GM04504 (cell line): ENCODE measurements at regions not wholly inside any gene's neighbourhood (a gene's known extent, or its start where the extent isn't known, plus 50 kb on each side); places are given as distances from the start of the nearest gene placed in this dataset.

ENCODE experiments used
- DNase-seq: peaks from one replicate; pipeline ENCODE4 v3.0.0-alpha.2; 2012; ENCODE audit warnings: low read depth

DNA sequence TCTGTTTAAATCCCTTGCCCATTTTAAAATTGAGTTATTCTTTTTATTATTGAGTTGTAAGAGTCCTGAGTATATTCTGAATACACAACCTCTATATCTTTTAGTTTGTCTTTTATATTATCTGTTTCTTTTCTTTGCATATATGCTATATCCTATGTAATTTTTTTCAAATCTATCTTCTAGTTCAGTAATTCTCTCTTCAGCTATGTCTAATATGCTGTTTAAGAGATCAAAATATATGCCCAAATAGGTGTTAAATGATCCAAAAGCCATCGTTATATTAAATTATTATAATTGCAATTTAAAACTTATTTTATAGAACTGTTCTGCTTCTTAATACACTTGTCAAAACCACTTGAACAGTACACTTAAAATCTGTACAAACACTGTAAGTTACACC, 107.4 kb upstream of the TSPAN5 start:
- DNase-seq: no peak

DNA sequence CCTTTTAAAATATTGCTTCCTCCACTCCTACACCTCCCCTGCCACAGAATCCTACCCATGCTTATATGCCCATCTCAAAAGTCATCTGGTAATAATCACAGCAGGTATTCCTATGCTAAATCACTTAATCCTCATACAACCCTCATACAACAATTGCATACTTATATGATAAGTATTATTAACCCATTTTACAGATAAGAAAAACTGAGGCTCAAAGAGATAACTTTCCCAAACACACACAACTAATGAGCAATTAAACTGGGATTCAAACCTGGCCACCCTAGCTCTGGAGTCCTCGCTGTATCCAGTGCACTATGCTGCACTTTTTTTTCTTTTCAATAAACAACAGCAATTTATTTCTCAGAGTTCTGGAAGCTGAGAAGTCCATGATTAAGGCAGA, 99.8 kb upstream of the TSPAN5 start:
- no peak for DNase-seq

DNA sequence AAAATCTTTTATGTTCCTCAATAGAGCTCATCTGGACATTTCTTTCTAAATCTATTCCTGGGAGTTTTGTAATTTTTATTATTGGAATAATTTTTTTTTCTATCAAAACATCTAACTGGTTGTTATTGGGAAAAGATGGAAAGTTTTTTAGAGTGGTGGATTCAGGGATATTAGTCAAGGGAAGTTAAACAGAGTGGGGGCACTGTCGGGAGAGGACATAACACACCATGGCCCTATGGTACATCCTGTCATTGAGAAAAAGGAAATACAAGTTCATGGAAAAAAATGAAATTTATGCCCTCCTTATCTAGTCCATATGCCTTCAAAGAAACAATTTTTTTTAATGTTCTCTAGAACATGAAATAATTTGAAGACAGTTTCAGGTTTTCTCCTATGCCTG, 96.3 kb upstream of the TSPAN5 start:
- no peak for DNase-seq

DNA sequence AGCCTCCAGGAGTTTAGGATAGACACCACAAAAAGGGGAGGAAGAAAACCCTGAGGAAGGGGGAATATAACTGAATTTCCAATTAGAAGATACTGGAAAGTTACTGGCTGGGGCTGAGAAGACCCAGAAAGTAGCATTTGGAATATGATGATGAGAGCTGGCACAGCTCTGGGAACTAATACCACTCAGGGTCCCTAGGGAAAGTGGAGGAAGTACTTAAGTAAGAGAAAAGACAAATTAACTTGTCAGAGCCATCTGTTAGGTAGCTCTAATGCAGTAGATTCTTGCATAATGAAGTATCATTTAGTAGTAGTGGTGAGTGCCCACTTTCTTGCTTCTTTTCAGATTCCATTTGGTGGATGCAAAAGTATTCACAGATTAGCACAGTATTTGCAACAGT, 90.8 kb upstream of the TSPAN5 start:
- no peak for DNase-seq

DNA sequence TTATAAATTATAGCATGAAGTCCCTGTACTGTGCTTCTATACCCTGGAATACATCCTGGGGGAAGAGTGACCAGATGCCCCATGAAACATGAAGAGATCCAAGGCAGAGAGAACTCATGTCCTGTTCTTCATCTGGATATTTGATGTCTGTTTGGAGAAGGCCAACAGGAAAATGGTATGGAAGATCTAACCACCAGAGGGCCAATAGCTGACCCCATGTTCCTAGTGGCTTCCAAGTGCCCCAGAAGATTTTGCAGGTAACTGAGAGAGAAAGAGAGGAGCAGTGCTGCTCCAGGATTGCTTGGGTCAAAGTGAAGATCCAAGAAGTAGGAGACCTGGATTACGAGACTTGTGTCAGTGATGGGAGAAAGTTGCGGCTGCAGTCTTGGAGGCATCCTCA, 90.2 kb upstream of the TSPAN5 start:
- no peak for DNase-seq

DNA sequence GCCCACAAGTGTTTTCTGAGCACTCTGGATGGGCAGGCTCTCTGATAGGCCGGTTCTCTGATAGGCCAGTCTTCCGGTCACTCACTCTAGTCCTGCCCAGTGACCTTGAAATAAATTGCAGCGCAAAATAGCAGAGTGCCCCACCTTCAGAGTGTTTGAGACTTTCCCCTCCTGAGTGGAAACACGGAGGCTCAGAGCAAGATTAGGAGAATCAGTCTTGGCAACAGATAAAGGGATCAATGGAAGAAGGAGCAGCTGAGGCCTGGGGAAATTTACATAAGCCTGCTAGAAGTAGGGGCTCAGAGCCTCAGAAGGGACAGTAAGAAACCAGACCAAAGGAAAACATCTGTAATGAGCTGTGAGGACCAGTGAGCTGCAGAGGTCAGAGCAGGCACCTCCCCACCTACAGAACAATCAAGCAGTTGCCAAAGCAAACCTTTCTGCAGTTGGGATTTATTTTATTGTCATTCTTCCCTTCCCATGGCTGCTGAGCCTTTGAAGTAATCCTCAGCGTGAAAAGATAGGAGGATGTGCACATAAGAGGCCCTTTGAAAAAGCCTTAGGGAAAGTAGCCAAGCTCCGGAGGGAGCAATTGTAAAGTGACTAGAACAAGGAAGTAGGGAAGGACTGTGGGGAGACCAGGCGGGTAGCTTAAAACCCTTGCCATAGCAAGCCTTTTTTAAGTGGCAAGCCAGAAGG, 89.1 kb upstream of the TSPAN5 start:
- no peak for DNase-seq

DNA sequence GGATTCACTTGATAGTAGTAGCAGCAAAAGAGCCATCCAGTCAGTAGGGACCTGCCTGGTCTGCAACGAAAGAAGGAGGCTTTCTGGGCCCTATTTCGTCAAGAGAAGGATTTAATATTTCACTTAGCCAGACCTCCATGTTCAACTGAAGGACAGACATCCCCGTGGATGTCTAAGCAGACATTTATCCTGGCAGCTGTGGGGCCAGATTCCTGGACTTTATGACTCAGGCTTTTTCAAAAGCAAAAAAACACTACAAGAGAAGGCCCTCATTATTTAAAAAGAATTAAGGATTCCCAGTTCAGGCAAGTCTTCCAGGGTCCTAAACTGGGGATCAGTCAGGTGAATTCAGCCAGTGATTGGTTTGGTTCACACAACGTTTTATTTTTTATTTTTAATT, 88.5 kb upstream of the TSPAN5 start:
- no peak for DNase-seq

DNA sequence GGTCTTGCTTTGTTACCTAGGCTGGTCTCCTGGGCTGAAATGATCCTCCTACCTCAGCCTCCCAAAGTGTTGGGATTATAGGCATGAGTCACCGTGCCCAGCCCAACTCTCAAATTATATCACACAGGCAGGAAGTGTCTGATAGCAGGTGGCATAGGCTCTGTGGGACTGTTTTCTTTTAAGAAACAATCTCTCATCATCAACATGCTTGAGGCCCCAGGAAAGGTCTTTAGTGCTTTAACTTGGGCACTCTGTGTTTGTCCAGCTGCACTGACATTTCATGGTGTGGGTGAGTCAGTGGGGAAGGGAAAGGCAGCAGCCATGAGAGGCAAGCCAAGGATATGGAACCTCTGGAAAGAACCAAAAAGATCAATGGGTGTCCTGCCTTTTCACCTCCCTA, 88.1 kb upstream of the TSPAN5 start:
- no peak for DNase-seq

DNA sequence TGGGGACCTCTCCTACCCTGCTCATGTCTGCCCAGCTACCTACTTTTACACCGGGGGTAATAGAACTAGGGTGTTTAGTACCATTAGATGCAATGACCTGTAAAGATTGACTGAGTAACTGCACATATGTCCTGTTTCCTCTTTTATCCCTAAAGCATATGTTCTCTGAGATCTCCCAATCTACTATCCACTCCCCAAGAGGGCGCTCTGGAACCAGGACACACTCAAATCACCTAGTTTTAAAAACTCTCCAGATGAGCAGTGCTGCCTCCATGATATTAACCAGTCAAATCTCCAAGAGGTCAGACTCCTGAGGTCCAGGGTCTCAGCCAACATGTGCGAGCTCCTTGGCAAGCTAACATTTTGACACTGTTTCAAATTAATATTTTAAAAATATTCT, 87.0 kb upstream of the TSPAN5 start:
- no peak for DNase-seq

DNA sequence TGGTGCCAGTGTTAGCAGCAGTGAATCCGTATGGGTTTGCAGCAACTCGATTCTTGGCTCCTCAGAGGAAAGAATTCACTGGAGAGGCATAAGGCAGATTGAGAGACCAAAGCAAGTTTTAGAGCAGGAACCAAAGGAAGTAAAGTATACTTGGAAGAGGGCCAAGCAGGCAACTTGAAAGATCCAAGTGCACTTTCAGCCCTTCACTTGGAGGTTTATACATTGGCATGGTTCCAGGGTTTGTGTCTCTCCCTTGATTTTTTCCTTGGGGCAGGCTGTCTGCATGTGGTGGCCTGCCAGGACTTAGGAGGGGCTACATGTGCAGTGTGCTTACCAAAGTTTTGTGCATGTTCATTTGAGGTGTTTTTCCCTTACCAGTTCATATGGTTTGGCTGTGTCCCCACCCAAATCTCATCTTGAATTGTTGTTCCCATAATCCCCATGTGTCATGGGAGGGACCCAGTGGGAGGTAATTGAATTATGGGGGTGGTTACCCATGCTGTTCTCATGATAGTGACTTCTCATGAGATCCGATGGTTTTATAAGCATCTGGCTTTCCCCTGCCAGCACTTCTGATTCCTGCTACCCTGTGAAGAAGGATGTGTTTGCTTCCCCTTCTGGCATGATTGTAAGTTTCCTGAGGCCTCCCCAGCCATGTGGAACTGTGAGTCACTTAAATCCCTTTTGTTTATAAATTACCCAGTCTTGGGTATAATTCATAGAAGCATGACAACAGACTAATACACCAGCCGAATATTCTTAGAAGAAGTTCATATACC, 86.2 kb upstream of the TSPAN5 start:
- no peak for DNase-seq

DNA sequence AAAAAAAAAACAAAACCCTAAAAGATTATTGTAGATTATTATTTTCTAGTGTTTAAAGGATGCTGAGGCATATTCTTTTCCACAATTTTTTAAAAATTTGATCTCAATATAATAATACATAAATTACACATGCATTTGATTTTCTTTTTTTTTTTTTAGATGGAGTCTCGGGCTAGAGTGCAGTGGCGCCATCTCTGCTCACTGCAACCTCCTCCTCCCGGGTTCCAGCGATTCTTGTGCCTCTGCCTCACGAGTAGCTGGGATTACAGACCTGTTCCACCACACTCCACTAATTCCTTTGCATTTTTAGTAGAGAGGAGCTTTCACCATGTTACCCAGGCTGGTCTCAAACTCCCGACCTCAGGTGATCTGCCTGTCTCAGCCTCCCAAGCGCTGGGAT, 83.5 kb upstream of the TSPAN5 start:
- DNase-seq: no peak

DNA sequence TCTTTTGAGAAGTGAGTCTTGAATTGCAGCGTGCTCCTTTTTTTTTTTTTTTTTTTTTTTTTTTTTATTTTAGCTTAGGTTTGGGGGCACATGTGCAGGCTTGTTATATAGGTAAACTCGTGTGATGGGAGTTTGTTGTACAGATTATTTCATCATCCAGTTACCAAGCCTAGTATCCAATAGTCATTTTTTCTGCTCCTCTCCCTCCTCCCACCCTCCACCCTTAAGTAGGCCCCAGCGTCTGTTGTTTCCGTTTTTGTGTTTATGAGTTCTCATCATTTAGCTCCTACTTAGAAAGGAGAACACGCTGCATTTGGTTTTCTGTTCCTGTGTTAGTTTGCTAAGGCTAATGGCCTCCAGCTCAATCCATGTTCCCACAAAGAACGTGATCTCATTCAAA, 81.3 kb upstream of the TSPAN5 start:
- DNase-seq: no peak

DNA sequence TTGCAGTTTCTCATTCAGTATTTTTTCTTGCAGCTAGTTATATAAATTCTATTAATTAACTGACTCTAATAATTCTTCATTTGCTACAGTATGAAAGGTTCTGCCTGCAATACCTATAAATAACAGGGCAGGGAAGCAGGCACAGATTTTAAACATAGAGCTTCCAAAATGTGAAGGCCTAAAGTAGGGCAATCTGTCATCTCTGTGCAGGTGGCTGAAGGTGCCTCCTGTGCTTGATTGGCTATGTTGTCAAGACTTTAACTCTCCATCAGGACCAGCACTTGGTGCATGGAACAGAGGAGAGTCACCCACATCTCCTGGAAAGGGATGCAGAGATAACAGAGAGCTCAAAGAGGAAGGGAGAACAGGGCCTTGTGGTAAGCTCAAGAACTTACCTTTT, 75.2 kb upstream of the TSPAN5 start:
- no peak for DNase-seq

DNA sequence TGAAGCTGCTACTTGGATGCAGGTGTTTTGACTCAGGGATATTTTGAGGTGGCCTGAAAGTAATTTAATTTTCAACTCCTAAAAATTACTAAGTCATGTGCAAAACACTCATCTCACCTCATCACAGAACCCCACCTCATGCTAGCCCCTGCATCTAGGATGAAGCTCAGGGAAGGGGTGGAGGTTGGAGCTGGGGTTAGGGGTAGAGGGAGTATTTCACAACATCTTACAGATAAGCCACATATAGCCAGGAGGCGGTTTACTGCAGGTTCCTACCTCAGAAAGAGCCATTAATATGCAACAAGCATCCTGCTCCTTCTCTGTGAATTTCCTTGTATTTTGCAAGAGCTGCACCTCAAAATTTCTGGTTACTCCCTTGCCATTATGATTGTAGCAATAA, 70.5 kb upstream of the TSPAN5 start:
- DNase-seq: no peak

DNA sequence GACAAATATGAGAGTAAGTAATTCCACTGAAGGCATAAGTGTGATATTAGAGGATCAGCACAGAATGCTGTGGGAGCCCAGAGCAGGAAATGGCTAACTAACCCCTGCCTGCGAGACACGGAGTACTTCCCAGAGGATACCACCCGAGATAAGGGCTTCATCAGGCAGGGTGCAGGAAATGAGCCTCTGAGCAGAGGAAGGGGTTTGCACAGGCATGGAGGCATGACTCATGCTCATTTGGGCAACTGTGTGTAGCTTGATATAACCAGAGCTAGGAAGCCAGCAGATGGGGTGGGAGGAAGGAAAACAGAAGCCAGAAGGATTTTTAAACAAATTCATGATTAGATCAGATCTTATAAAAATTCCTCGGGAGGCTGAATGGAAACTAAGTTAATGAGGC, 70.0 kb upstream of the TSPAN5 start:
- DNase-seq: no peak

DNA sequence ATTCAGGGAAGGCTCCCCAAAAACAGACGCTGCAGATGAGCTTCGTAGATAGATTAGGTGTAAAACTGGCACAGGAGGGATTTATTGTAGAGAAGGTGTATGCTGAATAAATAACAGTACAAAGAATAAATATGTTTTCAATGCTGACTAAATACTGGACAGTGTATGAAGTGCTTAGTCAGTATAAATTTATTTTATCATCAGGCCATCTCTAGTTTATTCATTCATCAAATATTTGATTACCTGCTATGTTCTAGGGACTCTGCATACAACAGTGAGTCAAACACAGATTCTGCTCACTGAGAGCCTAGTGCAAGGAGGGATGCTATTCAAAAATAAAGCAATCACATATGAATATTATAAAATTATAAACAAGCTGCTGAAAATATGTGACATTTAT, 63.6 kb upstream of the TSPAN5 start:
- no peak for DNase-seq

DNA sequence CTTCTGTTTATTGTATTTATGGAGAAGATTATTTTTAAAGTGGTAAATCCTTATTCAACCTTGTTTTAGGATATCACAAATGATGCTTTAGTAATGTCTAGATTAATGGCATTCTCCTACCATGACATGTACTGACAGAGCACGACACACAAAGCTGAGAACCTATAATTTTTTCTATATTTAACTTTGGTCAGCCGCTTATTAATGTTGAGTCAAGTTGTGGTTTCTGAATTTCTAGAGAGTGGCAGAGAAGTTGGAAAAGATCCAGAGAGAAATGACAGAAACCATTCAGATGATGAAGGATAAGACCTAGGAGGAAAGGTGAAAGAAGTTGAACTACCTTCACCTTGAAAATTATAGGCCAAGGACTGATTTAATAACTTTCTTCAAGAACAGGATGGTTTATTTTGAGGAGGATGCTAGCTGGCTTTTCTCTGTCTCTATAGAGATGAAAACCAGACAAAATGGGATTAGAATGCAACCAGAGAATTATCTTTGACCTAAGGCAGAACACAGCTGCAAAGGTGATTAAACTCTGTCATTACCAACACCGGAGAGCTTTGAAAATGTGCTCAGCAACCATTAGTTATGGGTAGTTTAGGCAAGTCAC, 62.6 kb upstream of the TSPAN5 start:
- DNase-seq: peak; percentile 18

DNA sequence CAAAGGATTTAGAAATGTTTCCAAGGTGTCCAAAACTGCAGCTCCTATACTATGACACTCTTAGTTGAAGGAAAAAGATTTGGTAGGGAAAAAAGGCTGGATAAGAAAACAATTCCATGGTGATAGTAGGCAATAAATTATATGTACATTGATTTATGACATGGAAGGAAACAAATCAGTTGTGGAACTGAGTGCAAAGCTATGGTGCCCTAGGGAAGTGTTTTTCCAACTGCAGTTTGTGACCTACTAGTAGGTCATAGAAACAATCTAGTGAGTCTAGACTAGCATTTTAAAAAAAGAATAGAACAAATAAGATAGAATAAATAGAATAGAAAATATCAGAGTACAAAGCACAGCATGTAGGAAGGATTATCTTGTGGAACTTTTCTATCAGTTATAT, 58.4 kb upstream of the TSPAN5 start:
- no peak for DNase-seq

DNA sequence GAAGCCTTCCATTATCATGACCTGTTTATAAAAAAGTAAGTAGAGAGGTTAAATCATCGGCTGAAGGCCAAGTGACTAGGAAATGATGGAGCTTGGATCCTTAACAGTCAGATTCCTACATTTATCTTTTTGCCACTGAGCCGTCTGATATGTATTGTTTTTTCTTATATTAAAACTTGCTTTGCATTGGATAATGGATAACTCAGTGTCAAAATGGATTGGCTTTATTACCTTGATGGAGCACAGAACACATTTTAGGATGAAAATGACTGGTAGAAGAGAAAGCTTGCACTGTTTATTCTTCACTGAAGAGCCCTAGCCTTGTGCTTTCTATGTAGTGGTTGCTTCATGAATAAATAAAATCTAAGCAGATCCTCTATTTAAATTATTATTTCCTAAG, 54.2 kb upstream of the TSPAN5 start:
- DNase-seq: no peak

DNA sequence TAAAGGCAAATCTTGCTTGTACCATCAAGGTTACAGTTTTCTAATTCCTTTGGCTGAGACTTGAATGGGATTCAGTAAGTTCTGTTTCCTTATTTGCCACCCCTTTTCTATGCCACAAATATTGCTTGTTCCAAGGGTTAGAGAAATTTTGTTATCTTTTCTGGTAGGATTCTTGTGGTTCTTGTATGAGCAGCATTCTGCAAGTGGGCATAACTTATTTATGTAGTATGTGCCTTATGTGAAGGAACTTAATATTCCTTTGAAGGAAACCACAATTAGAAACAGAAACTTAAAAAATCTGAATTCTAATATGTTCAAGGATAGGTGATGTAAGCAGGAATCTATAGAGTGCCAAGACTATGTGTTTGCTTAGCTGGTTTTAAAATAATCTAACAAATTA, 53.1 kb upstream of the TSPAN5 start:
- DNase-seq: no peak

DNA sequence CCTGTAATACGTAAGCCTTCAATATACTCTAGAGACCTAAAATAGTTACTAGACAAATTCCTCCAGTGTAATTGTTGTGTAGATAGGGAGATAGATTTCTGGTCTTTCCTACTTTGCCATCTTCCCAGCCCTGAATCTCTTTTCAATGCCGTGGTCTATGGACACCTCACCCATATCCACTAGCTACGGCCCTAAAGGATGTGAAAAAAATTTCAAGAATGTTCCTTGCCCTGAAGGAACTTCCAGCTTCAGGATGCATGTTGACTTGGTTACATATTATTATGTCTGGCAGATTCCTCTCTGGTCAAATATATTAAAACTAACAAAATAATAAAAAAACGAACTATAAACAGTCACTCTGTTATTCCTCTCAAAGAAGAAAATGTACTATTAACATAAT, 52.4 kb upstream of the TSPAN5 start:
- peak; percentile 17 for DNase-seq
